ENCODE measurements at regions not wholly inside any gene's neighbourhood (a gene's known extent, or its start where the extent isn't known, plus 50 kb on each side); places are given as distances from the start of the nearest gene placed in this dataset.

DNA sequence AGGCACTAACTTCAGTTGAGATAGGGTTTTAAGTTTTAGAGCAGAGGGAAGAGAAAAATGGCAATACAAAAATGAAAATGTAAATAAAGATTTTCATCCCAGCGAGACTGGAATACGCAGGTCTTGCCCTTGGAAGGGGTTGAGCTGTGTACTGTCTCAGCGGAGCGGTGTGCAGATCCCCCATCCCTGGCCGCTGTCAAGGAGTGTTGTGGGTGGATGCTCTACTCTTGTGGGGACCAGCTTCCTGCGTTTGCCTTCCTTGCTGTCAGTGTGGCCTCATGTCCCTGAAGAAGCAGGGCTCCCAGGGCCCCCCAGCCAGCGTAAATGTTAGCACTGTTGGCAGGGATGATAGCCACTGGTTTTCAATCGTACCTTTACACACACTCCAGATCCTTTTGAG is 249.7 kb upstream of the PITRM1 start:
- H3K9ac ChIP-seq: no peak overlapping the region
- Mint-ChIP-seq H3K4me3 (no peak overlapping the region), H3K36me3 (no peaks in the 10 kb centered on the region), H3K27me3 (ENCODE audit: insufficient read depth, low read depth) (peaks cover 5% of the 10 kb centered on the region), H3K9me3 (no peaks in the 10 kb centered on the region), H3K4me1 (no peaks in the 10 kb centered on the region), H3K27ac (no peak overlapping the region)
- TF ChIP-seq EZH2phosphoT487 (IDR thresholded peaks at IDR 0.05): no peak
- TF ChIP-seq, protein P1, sequence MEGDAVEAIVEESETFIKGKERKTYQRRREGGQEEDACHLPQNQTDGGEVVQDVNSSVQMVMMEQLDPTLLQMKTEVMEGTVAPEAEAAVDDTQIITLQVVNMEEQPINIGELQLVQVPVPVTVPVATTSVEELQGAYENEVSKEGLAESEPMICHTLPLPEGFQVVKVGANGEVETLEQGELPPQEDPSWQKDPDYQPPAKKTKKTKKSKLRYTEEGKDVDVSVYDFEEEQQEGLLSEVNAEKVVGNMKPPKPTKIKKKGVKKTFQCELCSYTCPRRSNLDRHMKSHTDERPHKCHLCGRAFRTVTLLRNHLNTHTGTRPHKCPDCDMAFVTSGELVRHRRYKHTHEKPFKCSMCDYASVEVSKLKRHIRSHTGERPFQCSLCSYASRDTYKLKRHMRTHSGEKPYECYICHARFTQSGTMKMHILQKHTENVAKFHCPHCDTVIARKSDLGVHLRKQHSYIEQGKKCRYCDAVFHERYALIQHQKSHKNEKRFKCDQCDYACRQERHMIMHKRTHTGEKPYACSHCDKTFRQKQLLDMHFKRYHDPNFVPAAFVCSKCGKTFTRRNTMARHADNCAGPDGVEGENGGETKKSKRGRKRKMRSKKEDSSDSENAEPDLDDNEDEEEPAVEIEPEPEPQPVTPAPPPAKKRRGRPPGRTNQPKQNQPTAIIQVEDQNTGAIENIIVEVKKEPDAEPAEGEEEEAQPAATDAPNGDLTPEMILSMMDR (IDR thresholded peaks at IDR 0.05): no peak
- TF ChIP-seq EZH2 (IDR thresholded peaks at IDR 0.05): no peak
- no peak overlapping the region for H3K4me2 ChIP-seq
- H4K20me1 ChIP-seq (ENCODE audit: low read depth): no peaks in the 10 kb centered on the region
- no peaks in the 10 kb centered on the region for H3K27me3 ChIP-seq
- H2AFZ ChIP-seq (replicated peaks): no peak overlapping the region
- H3K4me3 ChIP-seq: no peak overlapping the region
- no peaks in the 10 kb centered on the region for H3K36me3 ChIP-seq
- H3F3A ChIP-seq (ENCODE audit: low read depth): no peaks in the 10 kb centered on the region
- no peaks in the 10 kb centered on the region for H3K4me1 ChIP-seq
- DNase-seq (ENCODE audit: low spot score): no peak
- no peaks in the 10 kb centered on the region for H3K9me3 ChIP-seq (ENCODE audit: low read depth)
- no peak overlapping the region for H3K27ac ChIP-seq
- no peaks in the 10 kb centered on the region for H3K79me2 ChIP-seq (ENCODE audit: low read depth)

DNA sequence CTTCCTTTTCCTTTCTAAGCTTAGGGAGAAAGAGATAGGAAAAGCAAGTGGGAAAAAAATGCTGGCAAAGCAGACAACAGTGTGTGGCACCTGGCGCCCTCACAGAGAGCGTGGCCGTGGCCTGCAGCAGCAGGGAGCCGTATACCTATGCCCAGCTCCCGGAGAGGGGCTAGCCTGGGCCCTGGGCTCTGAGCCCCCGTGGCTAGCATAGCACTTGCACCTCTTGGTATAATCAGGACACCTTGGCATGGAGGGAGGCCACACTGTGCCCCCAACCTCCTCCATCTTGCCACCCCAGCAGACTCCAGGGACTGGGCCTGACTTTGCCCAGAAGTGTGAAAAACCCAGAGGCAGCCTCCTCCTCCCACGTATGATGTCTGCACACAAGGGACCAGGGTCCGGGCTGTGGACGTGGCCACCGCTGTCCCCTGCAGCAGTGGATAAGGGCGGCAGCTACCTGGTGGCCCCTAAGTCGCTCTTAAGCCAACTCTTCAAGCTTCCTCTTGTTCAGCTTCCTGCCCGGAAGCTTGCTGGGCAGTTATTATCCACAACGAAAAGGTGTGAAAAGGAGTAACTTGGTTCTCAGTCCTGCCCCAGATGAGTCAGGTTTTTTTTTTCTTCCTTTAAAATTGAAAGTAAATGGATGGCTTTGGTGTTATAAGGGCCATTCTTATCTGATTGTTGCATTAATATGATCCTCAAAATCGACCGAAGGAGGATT is 249.1 kb upstream of the PITRM1 start:
- H3K4me1 ChIP-seq: no peaks in the 10 kb centered on the region
- H3F3A ChIP-seq (ENCODE audit: low read depth): no peaks in the 10 kb centered on the region

DNA sequence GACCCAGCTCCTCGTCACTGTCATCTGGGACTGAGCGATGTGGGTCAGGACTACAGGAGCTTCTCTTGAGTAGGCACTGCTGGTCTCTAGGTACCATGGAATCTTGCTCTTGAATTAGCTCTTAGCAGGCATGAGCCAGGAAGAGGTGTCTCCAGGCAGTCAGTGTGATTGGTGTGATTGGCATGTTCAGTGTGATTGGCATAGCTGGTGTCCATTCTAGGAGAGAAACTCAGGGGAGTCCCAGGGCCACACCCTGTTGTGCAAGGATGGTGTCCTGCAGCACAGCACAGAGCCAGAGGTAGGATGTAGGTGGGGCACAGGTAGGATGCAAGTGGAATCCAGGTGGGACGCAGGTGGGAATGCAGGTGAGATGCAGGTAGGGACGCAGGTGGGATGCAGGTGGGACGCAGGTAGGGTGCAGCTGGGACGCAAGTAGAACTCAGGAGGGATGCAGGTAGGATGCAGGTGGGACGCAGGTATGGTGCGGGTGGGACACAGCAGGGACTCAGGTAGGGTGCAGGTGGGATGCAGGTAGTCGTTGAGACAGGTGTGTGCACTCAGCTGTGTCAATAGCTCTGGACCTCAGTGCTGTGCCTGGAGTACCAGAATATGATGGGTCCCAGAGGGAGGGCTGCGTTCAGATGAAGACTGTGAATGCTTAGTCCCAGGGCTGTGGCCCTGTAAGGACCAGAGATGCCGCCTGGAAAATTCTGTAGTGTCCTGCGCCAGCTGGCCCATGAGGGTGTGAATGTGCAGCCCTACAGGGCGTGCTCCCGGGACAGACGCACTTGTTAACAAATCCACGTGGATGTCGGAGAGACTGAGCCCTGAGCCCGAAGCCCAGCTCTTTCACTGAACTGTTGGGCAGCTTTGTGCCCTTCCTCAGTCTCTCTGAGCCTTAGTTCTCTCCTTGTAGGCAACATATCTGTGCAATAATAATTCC is 248.2 kb upstream of the PITRM1 start:
- Mint-ChIP-seq H3K27me3 (ENCODE audit: insufficient read depth, low read depth) (peaks cover 5% of the 10 kb centered on the region), H3K27ac (peak overlapping the region; percentile 87), H3K9me3 (no peaks in the 10 kb centered on the region), H3K36me3 (no peaks in the 10 kb centered on the region), H3K4me1 (no peaks in the 10 kb centered on the region), H3K4me3 (no peak overlapping the region)
- no peaks in the 10 kb centered on the region for H3K79me2 ChIP-seq (ENCODE audit: low read depth)
- no peaks in the 10 kb centered on the region for H3F3A ChIP-seq (ENCODE audit: low read depth)
- no peak overlapping the region for H2AFZ ChIP-seq (replicated peaks)
- H3K36me3 ChIP-seq: no peaks in the 10 kb centered on the region
- no peak overlapping the region for H3K4me3 ChIP-seq
- H3K9me3 ChIP-seq (ENCODE audit: low read depth): no peaks in the 10 kb centered on the region
- TF ChIP-seq EZH2phosphoT487 (IDR thresholded peaks at IDR 0.05) (no peak), EZH2 (IDR thresholded peaks at IDR 0.05) (no peak)
- TF ChIP-seq, protein P1 (IDR thresholded peaks at IDR 0.05): no peak
- no peak overlapping the region for H3K4me2 ChIP-seq
- no peaks in the 10 kb centered on the region for H4K20me1 ChIP-seq (ENCODE audit: low read depth)
- H3K27me3 ChIP-seq: no peaks in the 10 kb centered on the region
- no peak overlapping the region for H3K9ac ChIP-seq
- no peak for DNase-seq (ENCODE audit: low spot score)
- no peaks in the 10 kb centered on the region for H3K4me1 ChIP-seq
- no peak overlapping the region for H3K27ac ChIP-seq

More for the DNA sequence above, 249.1 kb upstream of the PITRM1 start:
- H3K9ac ChIP-seq: no peak overlapping the region
- no peak overlapping the region for H2AFZ ChIP-seq (replicated peaks)
- no peaks in the 10 kb centered on the region for H3K9me3 ChIP-seq (ENCODE audit: low read depth)
- H3K27me3 ChIP-seq: no peaks in the 10 kb centered on the region
- Mint-ChIP-seq H3K27ac (no peak overlapping the region), H3K27me3 (ENCODE audit: insufficient read depth, low read depth) (peaks cover 5% of the 10 kb centered on the region), H3K4me3 (no peak overlapping the region), H3K9me3 (no peaks in the 10 kb centered on the region), H3K36me3 (no peaks in the 10 kb centered on the region), H3K4me1 (no peaks in the 10 kb centered on the region)
- H3K4me3 ChIP-seq: no peak overlapping the region
- DNase-seq (ENCODE audit: low spot score): no peak
- no peak overlapping the region for H3K27ac ChIP-seq
- H4K20me1 ChIP-seq (ENCODE audit: low read depth): no peaks in the 10 kb centered on the region
- no peaks in the 10 kb centered on the region for H3K36me3 ChIP-seq
- H3K4me2 ChIP-seq: no peak overlapping the region
- no peaks in the 10 kb centered on the region for H3K79me2 ChIP-seq (ENCODE audit: low read depth)
- TF ChIP-seq EZH2 (IDR thresholded peaks at IDR 0.05) (no peak), EZH2phosphoT487 (IDR thresholded peaks at IDR 0.05) (no peak)
- TF ChIP-seq, protein P1 (IDR thresholded peaks at IDR 0.05): no peak

Measured in neural progenitor cell (in vitro differentiated cells).